Spleen (tissue), 7 donors: ENCODE measurements at regions not wholly inside any gene's neighbourhood (a gene's known extent, or its start where the extent isn't known, plus 50 kb on each side); places are given as distances from the start of the nearest gene placed in this dataset.

ENCODE experiments used
- CTCF ChIP-seq, 11 experiments: fragments of 200-600 bp in 7 of 11; fragments of 450-650 bp in 4 of 11; sonication (generic) in 4 of 11; IDR thresholded peaks in 8 of 11; conservative IDR thresholded peaks in 3 of 11; 1 replicate in 7 of 11; 2 replicates in 4 of 11; pipeline versions ENCODE4 v1.4.0 to v1.8.0; 2016 to 2021; ENCODE audit warnings: antibody characterized with exemption in 11 of 11, inconsistent platforms in 4 of 11, mild to moderate bottlenecking in 1 of 11
- POLR2A ChIP-seq, 3 donors: fragments of 450-650 bp; IDR thresholded peaks; one replicate each; pipeline ENCODE4 v1.5.1; 2017; ENCODE audit warnings: antibody characterized with exemption in 3 of 3, mild to moderate bottlenecking in 1 of 3
- POLR2AphosphoS5 ChIP-seq, 3 donors: sonication (generic); formaldehyde crosslinking; IDR thresholded peaks; one replicate each; pipeline ENCODE4 v1.5.1; 2017; ENCODE audit warnings: antibody characterized with exemption in 3 of 3
- donor health status: DM: no; HTN: no; CAD: no; lungs with moderate emphysema.
- donor health status: DM: no; HTN: no; CAD: no.
- donor health status: DM: no; HTN: no; CAD: no.

- TF ChIP-seq POLR2AphosphoS5 (IDR thresholded peaks at IDR 0.05) (no peak), CTCF (IDR thresholded peaks at IDR 0.05 in 8 of 11, conservative IDR thresholded peaks at IDR 0.05 in 3 of 11) (no peak), POLR2A (IDR thresholded peaks at IDR 0.05) (no peak)
Measured at GRCh38 chr14:106513302-106513701, 986.9 kb downstream of the TMEM121 start.
